GM12864 (cell line): ENCODE measurements at regions not wholly inside any gene's neighbourhood (a gene's known extent, or its start where the extent isn't known, plus 50 kb on each side); places are given as distances from the start of the nearest gene placed in this dataset.

Experiments
- DNase-seq: peaks from one replicate; pipeline ENCODE4 v3.0.0-alpha.2; 2011; ENCODE audit warnings: low read depth
- H3K4me3 ChIP-seq: 2 replicates; pipeline ENCODE4 v1.5.1; 2011; ENCODE audit warnings: mild to moderate bottlenecking, low read depth, low read length, control low read depth
- CTCF ChIP-seq: IDR thresholded peaks from 2 replicates; pipeline ENCODE4 v1.5.1; 2011; ENCODE audit warnings: low read depth, mild to moderate bottlenecking, moderate library complexity, low read length, control low read depth, inconsistent platforms; ENCODE audit errors: missing control alignments

GRCh38 chr1:199723250-199723956 is 304.1 kb upstream of the NR5A2 start:
- DNase-seq: no peak
- no peak for TF ChIP-seq CTCF
- no peak overlapping the region for H3K4me3 ChIP-seq

- no peak for TF ChIP-seq CTCF
- no peak for DNase-seq
- H3K4me3 ChIP-seq: no peak overlapping the region
Observed at GRCh38 chr1:199724049-199724448, 303.5 kb upstream of the NR5A2 start.

GRCh38 chr1:199725002-199725565 is 302.4 kb upstream of the NR5A2 start:
- no peak for TF ChIP-seq CTCF
- no peak overlapping the region for H3K4me3 ChIP-seq
- DNase-seq: no peak

- no peak overlapping the region for H3K4me3 ChIP-seq
- no peak for DNase-seq
- no peak for TF ChIP-seq CTCF
Observed at GRCh38 chr1:199727682-199728081, 299.8 kb upstream of the NR5A2 start.

GRCh38 chr1:199728345-199728744 is 299.2 kb upstream of the NR5A2 start:
- H3K4me3 ChIP-seq: no peak overlapping the region
- TF ChIP-seq CTCF: no peak
- DNase-seq: no peak

GRCh38 chr1:199733125-199733524 is 294.4 kb upstream of the NR5A2 start:
- no peak overlapping the region for H3K4me3 ChIP-seq
- TF ChIP-seq CTCF: no peak
- DNase-seq: no peak

- TF ChIP-seq CTCF: no peak
- DNase-seq: no peak
- no peak overlapping the region for H3K4me3 ChIP-seq
Observed at GRCh38 chr1:199734186-199734585, 293.3 kb upstream of the NR5A2 start.
